ENCODE measurements at regions not wholly inside any gene's neighbourhood (a gene's known extent, or its start where the extent isn't known, plus 50 kb on each side); places are given as distances from the start of the nearest gene placed in this dataset.

DNA sequence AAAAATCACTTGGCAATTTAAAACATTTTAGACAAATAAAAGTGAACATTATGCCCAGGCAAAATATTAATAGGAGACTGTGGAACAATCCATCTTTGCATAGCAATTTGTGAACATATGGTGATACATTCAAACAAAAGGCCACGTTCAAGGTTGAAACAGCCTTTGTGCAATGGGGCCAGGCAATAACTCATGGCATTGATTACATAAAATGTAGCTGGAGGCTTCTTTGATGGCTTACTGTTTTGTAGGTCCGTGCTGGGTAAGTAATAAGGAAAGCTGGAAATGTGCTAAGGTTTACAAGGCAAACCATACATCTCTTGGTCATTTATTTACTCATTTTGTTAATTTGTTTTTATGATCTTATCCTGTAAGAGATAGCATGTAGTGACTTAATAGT is 651.8 kb downstream of the KCTD16 start:
- H2AFZ ChIP-seq (ENCODE audit: control insufficient read depth, low read length) = no peak overlapping the region
- DNase-seq (ENCODE audit: low read depth, low spot score) (no peak), FAIRE-seq (no peak)
- no peaks in the 10 kb centered on the region for H3K9me3 ChIP-seq (ENCODE audit: control insufficient read depth, low read depth, low read length)
- no peaks in the 10 kb centered on the region for H3K79me2 ChIP-seq (ENCODE audit: control insufficient read depth, insufficient read depth, low read length)
- H3K27ac ChIP-seq (ENCODE audit: control insufficient read depth, insufficient read depth, low read length) = no peak overlapping the region
- no peaks in the 10 kb centered on the region for H3K9me1 ChIP-seq (ENCODE audit: control insufficient read depth, extremely low read depth, insufficient read depth, low read length)
- H3K9ac ChIP-seq (ENCODE audit: control insufficient read depth, extremely low read depth, insufficient read depth, low read length) = no peak overlapping the region
- dilution Hi-C loops (cut with MboI; ENCODE audit: extremely low pct_ligation_motif_present, low sequenced_read_pairs) = no loop called here
- no peaks in the 10 kb centered on the region for H3K27me3 ChIP-seq (ENCODE audit: control insufficient read depth, extremely low read depth, insufficient read depth, low read length)
- H3K4me3 ChIP-seq (ENCODE audit: control insufficient read depth in 2 of 3, extremely low read depth in 1 of 3, insufficient read depth in 2 of 3, low read depth in 1 of 3, low read length in 3 of 3) = no peak overlapping the region
- TF ChIP-seq EZH2 (IDR thresholded peaks at IDR 0.05; ENCODE audit: low read length) = no peak
- TF ChIP-seq, protein P1, sequence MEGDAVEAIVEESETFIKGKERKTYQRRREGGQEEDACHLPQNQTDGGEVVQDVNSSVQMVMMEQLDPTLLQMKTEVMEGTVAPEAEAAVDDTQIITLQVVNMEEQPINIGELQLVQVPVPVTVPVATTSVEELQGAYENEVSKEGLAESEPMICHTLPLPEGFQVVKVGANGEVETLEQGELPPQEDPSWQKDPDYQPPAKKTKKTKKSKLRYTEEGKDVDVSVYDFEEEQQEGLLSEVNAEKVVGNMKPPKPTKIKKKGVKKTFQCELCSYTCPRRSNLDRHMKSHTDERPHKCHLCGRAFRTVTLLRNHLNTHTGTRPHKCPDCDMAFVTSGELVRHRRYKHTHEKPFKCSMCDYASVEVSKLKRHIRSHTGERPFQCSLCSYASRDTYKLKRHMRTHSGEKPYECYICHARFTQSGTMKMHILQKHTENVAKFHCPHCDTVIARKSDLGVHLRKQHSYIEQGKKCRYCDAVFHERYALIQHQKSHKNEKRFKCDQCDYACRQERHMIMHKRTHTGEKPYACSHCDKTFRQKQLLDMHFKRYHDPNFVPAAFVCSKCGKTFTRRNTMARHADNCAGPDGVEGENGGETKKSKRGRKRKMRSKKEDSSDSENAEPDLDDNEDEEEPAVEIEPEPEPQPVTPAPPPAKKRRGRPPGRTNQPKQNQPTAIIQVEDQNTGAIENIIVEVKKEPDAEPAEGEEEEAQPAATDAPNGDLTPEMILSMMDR (optimal IDR thresholded peaks at IDR 0.05 in 1 of 3, IDR thresholded peaks at IDR 0.05 in 1 of 3, conservative IDR thresholded peaks at IDR 0.05 in 1 of 3; ENCODE audit: extremely low read depth in 1 of 3, insufficient read depth in 2 of 3, low read length in 3 of 3) = no peak
- no peaks in the 10 kb centered on the region for H3K4me1 ChIP-seq (ENCODE audit: control insufficient read depth, extremely low read depth, insufficient read depth, low read length)
- H3K36me3 ChIP-seq (ENCODE audit: control insufficient read depth in 2 of 2, extremely low read depth in 1 of 2, insufficient read depth in 2 of 2, low read length in 2 of 2) = no peaks in the 10 kb centered on the region
- H3K4me2 ChIP-seq (ENCODE audit: control insufficient read depth, extremely low read depth, insufficient read depth, low read depth, low read length) = no peak overlapping the region
- no peaks in the 10 kb centered on the region for H4K20me1 ChIP-seq (ENCODE audit: control insufficient read depth, extremely low read depth, insufficient read depth, low read length)

DNA sequence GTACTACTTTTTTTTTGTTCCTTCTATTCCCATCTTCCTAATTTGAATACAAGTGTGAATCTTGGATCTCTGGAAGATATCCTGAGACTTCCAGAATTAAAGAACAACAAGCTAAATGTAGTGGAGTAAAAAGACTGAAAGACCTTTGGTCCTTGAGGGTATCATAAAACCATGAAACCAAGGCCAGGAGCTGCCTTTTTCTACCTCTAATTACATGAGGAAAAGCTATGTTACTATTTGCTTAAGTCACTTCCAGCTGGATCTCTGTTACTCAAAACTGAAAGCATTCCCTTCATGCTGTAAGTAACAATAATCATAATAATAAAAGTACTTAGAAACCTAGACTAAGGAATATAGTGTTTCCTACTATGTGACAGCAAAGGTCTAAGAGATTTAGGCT is 649.6 kb downstream of the KCTD16 start:
- Histone ChIP-seq H3K79me2 (ENCODE audit: control insufficient read depth, insufficient read depth, low read length) (no peaks in the 10 kb centered on the region), H3K9me3 (ENCODE audit: control insufficient read depth, low read depth, low read length) (no peaks in the 10 kb centered on the region), H3K4me2 (ENCODE audit: control insufficient read depth, extremely low read depth, insufficient read depth, low read depth, low read length) (no peak overlapping the region), H4K20me1 (ENCODE audit: control insufficient read depth, extremely low read depth, insufficient read depth, low read length) (no peaks in the 10 kb centered on the region), H2AFZ (ENCODE audit: control insufficient read depth, low read length) (no peak overlapping the region), H3K27ac (ENCODE audit: control insufficient read depth, insufficient read depth, low read length) (no peak overlapping the region), H3K4me1 (ENCODE audit: control insufficient read depth, extremely low read depth, insufficient read depth, low read length) (no peaks in the 10 kb centered on the region), H3K36me3 (ENCODE audit: control insufficient read depth in 2 of 2, extremely low read depth in 1 of 2, insufficient read depth in 2 of 2, low read length in 2 of 2) (no peaks in the 10 kb centered on the region), H3K9ac (ENCODE audit: control insufficient read depth, extremely low read depth, insufficient read depth, low read length) (no peak overlapping the region), H3K4me3 (ENCODE audit: control insufficient read depth in 2 of 3, extremely low read depth in 1 of 3, insufficient read depth in 2 of 3, low read depth in 1 of 3, low read length in 3 of 3) (no peak overlapping the region), H3K27me3 (ENCODE audit: control insufficient read depth, extremely low read depth, insufficient read depth, low read length) (no peaks in the 10 kb centered on the region), H3K9me1 (ENCODE audit: control insufficient read depth, extremely low read depth, insufficient read depth, low read length) (no peaks in the 10 kb centered on the region)
- DNase-seq (ENCODE audit: low read depth, low spot score) = no peak
- no peak for FAIRE-seq
- dilution Hi-C loops (cut with MboI; ENCODE audit: extremely low pct_ligation_motif_present, low sequenced_read_pairs) = no loop called here
- TF ChIP-seq, protein P1 (optimal IDR thresholded peaks at IDR 0.05 in 1 of 3, IDR thresholded peaks at IDR 0.05 in 1 of 3, conservative IDR thresholded peaks at IDR 0.05 in 1 of 3; ENCODE audit: extremely low read depth in 1 of 3, insufficient read depth in 2 of 3, low read length in 3 of 3) = no peak
- no peak for TF ChIP-seq EZH2 (IDR thresholded peaks at IDR 0.05; ENCODE audit: low read length)

All from keratinocyte (primary cell).